ENCODE measurements at regions not wholly inside any gene's neighbourhood (a gene's known extent, or its start where the extent isn't known, plus 50 kb on each side); places are given as distances from the start of the nearest gene placed in this dataset.

DNA sequence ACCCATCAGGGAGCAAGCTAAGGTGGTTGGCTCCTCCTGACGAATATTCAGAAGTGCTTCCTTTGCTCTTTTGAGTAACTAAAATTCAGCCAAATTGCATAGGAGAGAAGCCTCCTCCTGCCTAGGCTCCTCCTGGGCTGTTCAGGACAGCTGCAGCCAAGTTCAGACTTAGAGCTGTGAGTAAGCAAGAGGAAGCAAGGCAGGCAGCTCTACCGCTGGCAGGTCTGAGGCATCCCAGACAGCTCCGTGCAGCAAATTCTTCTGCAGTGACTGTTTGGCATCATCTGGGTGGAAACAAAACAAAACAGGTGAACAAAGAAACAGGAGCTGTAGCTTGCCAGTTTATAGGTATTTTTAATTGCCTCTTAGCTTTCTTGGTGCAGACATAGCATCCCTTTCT is 421.0 kb downstream of the GADD45G start:
- H3K9ac ChIP-seq (ENCODE audit: low read length) = no peak overlapping the region
- no peaks in the 10 kb centered on the region for H3K4me1 ChIP-seq (ENCODE audit: control insufficient read depth in 1 of 2, insufficient read depth in 2 of 2, low read length in 2 of 2)
- ChIA-PET CTCF (no interaction called here), RAD21 (ENCODE audit: low non-redundant PET in 1 of 2, low total read pairs in 2 of 2, uncharacterized antibody in 2 of 2, unreplicated experiment in 2 of 2) (no interaction called here), POLR2A (no interaction called here)
- intact Hi-C loops (cut with micrococcal nuclease) = no loop called here
- TF ChIP-seq RAD21 (IDR thresholded peaks at IDR 0.05; ENCODE audit: low read depth) (no peak), CBX3 (IDR thresholded peaks at IDR 0.05; ENCODE audit: low read depth) (no peak), ELF1 (IDR thresholded peaks at IDR 0.05; ENCODE audit: borderline replicate concordance, low read depth) (no peak), TCF7L2 (IDR thresholded peaks at IDR 0.05; ENCODE audit: borderline replicate concordance, extremely low read depth, insufficient read depth, insufficient read length) (no peak), POLR2A (IDR thresholded peaks at IDR 0.05; ENCODE audit: borderline replicate concordance, extremely low read depth, insufficient read depth, insufficient read length) (no peak), ZFX (IDR thresholded peaks at IDR 0.05) (no peak)
- H3K27me3 ChIP-seq (ENCODE audit: insufficient read depth, low read length) = peaks cover 16% of the 10 kb centered on the region
- BruUV-seq (replicated peaks) = no TSS peak
- DNase-seq (ENCODE audit: low read depth, low spot score) = no peak
- no peak overlapping the region for H2AFZ ChIP-seq (ENCODE audit: low read depth, low read length, poor library complexity, severe bottlenecking)
- no peak overlapping the region for H3K27ac ChIP-seq (ENCODE audit: low read depth, low read length)
- H3K4me2 ChIP-seq (ENCODE audit: low read length) = no peak overlapping the region
- no peaks in the 10 kb centered on the region for H3K9me2 ChIP-seq (ENCODE audit: insufficient read depth)
- no peaks in the 10 kb centered on the region for H3K36me3 ChIP-seq (ENCODE audit: control insufficient read depth in 1 of 2, insufficient read depth in 2 of 2, low read length in 2 of 2)
- H4K20me1 ChIP-seq (ENCODE audit: insufficient read depth) = no peaks in the 10 kb centered on the region
- H3K79me2 ChIP-seq (ENCODE audit: insufficient read depth, low read length) = no peaks in the 10 kb centered on the region
- no peaks in the 10 kb centered on the region for H3K9me3 ChIP-seq (ENCODE audit: control insufficient read depth in 1 of 2, insufficient read depth in 1 of 2, low read depth in 1 of 2, low read length in 2 of 2)
- ATAC-seq = no peak
- H3K4me3 ChIP-seq (replicated peaks in 1 of 2; ENCODE audit: low read depth in 1 of 2, low read length in 2 of 2) = no peak overlapping the region

DNA sequence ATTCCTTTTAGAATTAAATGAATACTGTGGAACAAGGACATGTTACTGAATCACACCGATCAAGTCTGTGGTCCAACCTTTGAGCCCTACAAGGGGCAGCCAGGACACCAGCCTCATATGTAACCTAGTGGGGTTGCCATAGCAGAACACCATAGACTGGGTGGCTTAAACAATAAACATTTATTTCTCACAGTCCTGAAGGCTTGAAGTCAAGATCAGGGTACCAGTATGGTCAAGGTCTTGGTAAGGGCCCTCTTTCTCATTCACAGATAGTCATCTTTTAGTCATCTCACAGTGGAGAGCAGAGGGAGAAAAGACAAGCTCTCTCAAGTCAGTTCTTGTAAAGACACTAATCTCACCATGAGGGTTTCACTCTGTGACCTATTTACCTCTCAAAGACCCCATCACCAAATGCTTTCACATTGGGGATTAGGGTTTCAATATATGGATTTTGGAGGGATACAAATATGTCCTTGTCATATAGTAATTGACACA is 422.5 kb downstream of the GADD45G start:
- TF ChIP-seq EZH2 (IDR thresholded peaks at IDR 0.05) (no peak), SRF (IDR thresholded peaks at IDR 0.05; ENCODE audit: low read depth) (no peak), RAD21 (IDR thresholded peaks at IDR 0.05; ENCODE audit: low read depth) (no peak), YY1 (IDR thresholded peaks at IDR 0.05; ENCODE audit: extremely low read depth, insufficient replicate concordance, low read depth, low read length) (no peak)
- TF ChIP-seq, protein P1, sequence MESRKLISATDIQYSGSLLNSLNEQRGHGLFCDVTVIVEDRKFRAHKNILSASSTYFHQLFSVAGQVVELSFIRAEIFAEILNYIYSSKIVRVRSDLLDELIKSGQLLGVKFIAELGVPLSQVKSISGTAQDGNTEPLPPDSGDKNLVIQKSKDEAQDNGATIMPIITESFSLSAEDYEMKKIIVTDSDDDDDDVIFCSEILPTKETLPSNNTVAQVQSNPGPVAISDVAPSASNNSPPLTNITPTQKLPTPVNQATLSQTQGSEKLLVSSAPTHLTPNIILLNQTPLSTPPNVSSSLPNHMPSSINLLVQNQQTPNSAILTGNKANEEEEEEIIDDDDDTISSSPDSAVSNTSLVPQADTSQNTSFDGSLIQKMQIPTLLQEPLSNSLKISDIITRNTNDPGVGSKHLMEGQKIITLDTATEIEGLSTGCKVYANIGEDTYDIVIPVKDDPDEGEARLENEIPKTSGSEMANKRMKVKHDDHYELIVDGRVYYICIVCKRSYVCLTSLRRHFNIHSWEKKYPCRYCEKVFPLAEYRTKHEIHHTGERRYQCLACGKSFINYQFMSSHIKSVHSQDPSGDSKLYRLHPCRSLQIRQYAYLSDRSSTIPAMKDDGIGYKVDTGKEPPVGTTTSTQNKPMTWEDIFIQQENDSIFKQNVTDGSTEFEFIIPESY (IDR thresholded peaks at IDR 0.05; ENCODE audit: extremely low read depth, insufficient replicate concordance, low read length) = no peak
- TF ChIP-seq, protein P2, sequence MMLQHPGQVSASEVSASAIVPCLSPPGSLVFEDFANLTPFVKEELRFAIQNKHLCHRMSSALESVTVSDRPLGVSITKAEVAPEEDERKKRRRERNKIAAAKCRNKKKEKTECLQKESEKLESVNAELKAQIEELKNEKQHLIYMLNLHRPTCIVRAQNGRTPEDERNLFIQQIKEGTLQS (IDR thresholded peaks at IDR 0.05) = no peak
- TF ChIP-seq, protein P3, sequence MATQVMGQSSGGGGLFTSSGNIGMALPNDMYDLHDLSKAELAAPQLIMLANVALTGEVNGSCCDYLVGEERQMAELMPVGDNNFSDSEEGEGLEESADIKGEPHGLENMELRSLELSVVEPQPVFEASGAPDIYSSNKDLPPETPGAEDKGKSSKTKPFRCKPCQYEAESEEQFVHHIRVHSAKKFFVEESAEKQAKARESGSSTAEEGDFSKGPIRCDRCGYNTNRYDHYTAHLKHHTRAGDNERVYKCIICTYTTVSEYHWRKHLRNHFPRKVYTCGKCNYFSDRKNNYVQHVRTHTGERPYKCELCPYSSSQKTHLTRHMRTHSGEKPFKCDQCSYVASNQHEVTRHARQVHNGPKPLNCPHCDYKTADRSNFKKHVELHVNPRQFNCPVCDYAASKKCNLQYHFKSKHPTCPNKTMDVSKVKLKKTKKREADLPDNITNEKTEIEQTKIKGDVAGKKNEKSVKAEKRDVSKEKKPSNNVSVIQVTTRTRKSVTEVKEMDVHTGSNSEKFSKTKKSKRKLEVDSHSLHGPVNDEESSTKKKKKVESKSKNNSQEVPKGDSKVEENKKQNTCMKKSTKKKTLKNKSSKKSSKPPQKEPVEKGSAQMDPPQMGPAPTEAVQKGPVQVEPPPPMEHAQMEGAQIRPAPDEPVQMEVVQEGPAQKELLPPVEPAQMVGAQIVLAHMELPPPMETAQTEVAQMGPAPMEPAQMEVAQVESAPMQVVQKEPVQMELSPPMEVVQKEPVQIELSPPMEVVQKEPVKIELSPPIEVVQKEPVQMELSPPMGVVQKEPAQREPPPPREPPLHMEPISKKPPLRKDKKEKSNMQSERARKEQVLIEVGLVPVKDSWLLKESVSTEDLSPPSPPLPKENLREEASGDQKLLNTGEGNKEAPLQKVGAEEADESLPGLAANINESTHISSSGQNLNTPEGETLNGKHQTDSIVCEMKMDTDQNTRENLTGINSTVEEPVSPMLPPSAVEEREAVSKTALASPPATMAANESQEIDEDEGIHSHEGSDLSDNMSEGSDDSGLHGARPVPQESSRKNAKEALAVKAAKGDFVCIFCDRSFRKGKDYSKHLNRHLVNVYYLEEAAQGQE (IDR thresholded peaks at IDR 0.05; ENCODE audit: low read depth) = no peak
- H3K4me2 ChIP-seq (ENCODE audit: low read length) = no peak overlapping the region
- ATAC-seq = no peak
- no peaks in the 10 kb centered on the region for H3K9me2 ChIP-seq (ENCODE audit: insufficient read depth)
- intact Hi-C loops (cut with micrococcal nuclease) = no loop called here
- no peaks in the 10 kb centered on the region for H4K20me1 ChIP-seq (ENCODE audit: insufficient read depth)
- no peak overlapping the region for H3K27ac ChIP-seq (ENCODE audit: low read depth, low read length)
- no peak for DNase-seq (ENCODE audit: low read depth, low spot score)
- no TSS peak for BruUV-seq (replicated peaks)
- no peak overlapping the region for H3K9ac ChIP-seq (ENCODE audit: low read length)
- H3K27me3 ChIP-seq (ENCODE audit: insufficient read depth, low read length) = peaks cover 14% of the 10 kb centered on the region
- no peaks in the 10 kb centered on the region for H3K36me3 ChIP-seq (ENCODE audit: control insufficient read depth in 1 of 2, insufficient read depth in 2 of 2, low read length in 2 of 2)
- ChIA-PET CTCF (no interaction called here), POLR2A (no interaction called here), RAD21 (ENCODE audit: low non-redundant PET in 1 of 2, low total read pairs in 2 of 2, uncharacterized antibody in 2 of 2, unreplicated experiment in 2 of 2) (no interaction called here)
- H3K4me1 ChIP-seq (ENCODE audit: control insufficient read depth in 1 of 2, insufficient read depth in 2 of 2, low read length in 2 of 2) = no peaks in the 10 kb centered on the region
- no peaks in the 10 kb centered on the region for H3K9me3 ChIP-seq (ENCODE audit: control insufficient read depth in 1 of 2, insufficient read depth in 1 of 2, low read depth in 1 of 2, low read length in 2 of 2)
- no peak overlapping the region for H3K4me3 ChIP-seq (replicated peaks in 1 of 2; ENCODE audit: low read depth in 1 of 2, low read length in 2 of 2)
- no peaks in the 10 kb centered on the region for H3K79me2 ChIP-seq (ENCODE audit: insufficient read depth, low read length)
- H2AFZ ChIP-seq (ENCODE audit: low read depth, low read length, poor library complexity, severe bottlenecking) = no peak overlapping the region
